ENCODE measurements at regions not wholly inside any gene's neighbourhood (a gene's known extent, or its start where the extent isn't known, plus 50 kb on each side); places are given as distances from the start of the nearest gene placed in this dataset.

- no peak overlapping the region for H3K27ac ChIP-seq
- no peaks in the 10 kb centered on the region for H3K36me3 ChIP-seq
- no peak for DNase-seq (ENCODE audit: extremely low spot score in 2 of 2)
- no peaks in the 10 kb centered on the region for H3K9me3 ChIP-seq
- no peak for TF ChIP-seq CTCF (IDR thresholded peaks at IDR 0.05)
- TF ChIP-seq POLR2A (IDR thresholded peaks at IDR 0.05) = no peak
- TF ChIP-seq POLR2AphosphoS5 (IDR thresholded peaks at IDR 0.05; ENCODE audit: insufficient read depth in 1 of 2, low read depth in 1 of 2) = no peak
- no peak overlapping the region for H3K4me3 ChIP-seq
- no peaks in the 10 kb centered on the region for H3K4me1 ChIP-seq
- intact Hi-C loops (cut with DNase I) = no loop called here
- no peaks in the 10 kb centered on the region for H3K27me3 ChIP-seq
Measured at GRCh38 chr18:61724532-61724931, 168.3 kb downstream of the RNF152 start.

GRCh38 chr18:61722247-61722646 lies 170.6 kb downstream of the RNF152 start:
- H3K9me3 ChIP-seq = no peaks in the 10 kb centered on the region
- intact Hi-C loops (cut with DNase I) = no loop called here
- no peak overlapping the region for H3K4me3 ChIP-seq
- H3K36me3 ChIP-seq = no peaks in the 10 kb centered on the region
- no peaks in the 10 kb centered on the region for H3K4me1 ChIP-seq
- no peaks in the 10 kb centered on the region for H3K27me3 ChIP-seq
- H3K27ac ChIP-seq = no peak overlapping the region
- no peak for DNase-seq (ENCODE audit: extremely low spot score in 2 of 2)
- no peak for TF ChIP-seq POLR2AphosphoS5 (IDR thresholded peaks at IDR 0.05; ENCODE audit: insufficient read depth in 1 of 2, low read depth in 1 of 2)
- TF ChIP-seq CTCF (IDR thresholded peaks at IDR 0.05) = no peak
- TF ChIP-seq POLR2A (IDR thresholded peaks at IDR 0.05) = no peak

- DNase-seq (ENCODE audit: extremely low spot score in 2 of 2) = no peak
- no peaks in the 10 kb centered on the region for H3K4me1 ChIP-seq
- no peaks in the 10 kb centered on the region for H3K36me3 ChIP-seq
- H3K9me3 ChIP-seq = no peaks in the 10 kb centered on the region
- intact Hi-C loops (cut with DNase I) = no loop called here
- no peak overlapping the region for H3K4me3 ChIP-seq
- no peaks in the 10 kb centered on the region for H3K27me3 ChIP-seq
- no peak overlapping the region for H3K27ac ChIP-seq
- TF ChIP-seq POLR2A (IDR thresholded peaks at IDR 0.05) = no peak
- no peak for TF ChIP-seq POLR2AphosphoS5 (IDR thresholded peaks at IDR 0.05; ENCODE audit: insufficient read depth in 1 of 2, low read depth in 1 of 2)
- TF ChIP-seq CTCF (IDR thresholded peaks at IDR 0.05) = no peak
Measured at GRCh38 chr18:61720496-61720895, 172.3 kb downstream of the RNF152 start.

GRCh38 chr18:61719671-61720070 lies 173.1 kb downstream of the RNF152 start:
- Histone ChIP-seq H3K9me3 (no peaks in the 10 kb centered on the region), H3K4me1 (no peaks in the 10 kb centered on the region), H3K36me3 (no peaks in the 10 kb centered on the region), H3K27ac (no peak overlapping the region), H3K27me3 (no peaks in the 10 kb centered on the region), H3K4me3 (no peak overlapping the region)
- DNase-seq (ENCODE audit: extremely low spot score in 2 of 2) = no peak
- intact Hi-C loops (cut with DNase I) = no loop called here
- no peak for TF ChIP-seq POLR2A (IDR thresholded peaks at IDR 0.05)
- no peak for TF ChIP-seq POLR2AphosphoS5 (IDR thresholded peaks at IDR 0.05; ENCODE audit: insufficient read depth in 1 of 2, low read depth in 1 of 2)
- no peak for TF ChIP-seq CTCF (IDR thresholded peaks at IDR 0.05)

- Histone ChIP-seq H3K4me1 (no peaks in the 10 kb centered on the region), H3K27ac (no peak overlapping the region), H3K4me3 (no peak overlapping the region), H3K36me3 (no peaks in the 10 kb centered on the region), H3K27me3 (no peaks in the 10 kb centered on the region), H3K9me3 (no peaks in the 10 kb centered on the region)
- TF ChIP-seq POLR2AphosphoS5 (IDR thresholded peaks at IDR 0.05; ENCODE audit: insufficient read depth in 1 of 2, low read depth in 1 of 2) (no peak), POLR2A (IDR thresholded peaks at IDR 0.05) (no peak), CTCF (IDR thresholded peaks at IDR 0.05) (no peak)
- DNase-seq (ENCODE audit: extremely low spot score in 2 of 2) = no peak
- intact Hi-C loops (cut with DNase I) = no loop called here
Measured at GRCh38 chr18:61718944-61719343, 173.9 kb downstream of the RNF152 start.

Measured in vagina (tissue), 2 donors.